ENCODE measurements at regions not wholly inside any gene's neighbourhood (a gene's known extent, or its start where the extent isn't known, plus 50 kb on each side); places are given as distances from the start of the nearest gene placed in this dataset.

GRCh38 chr14:34227834-34228649 lies 234.0 kb downstream of the SPTSSA start (continued):
- TF ChIP-seq ZNF224 (CRISPR knock-in tag; IDR thresholded peaks at IDR 0.05), result 0 out of 2 replicates have a peak, but pooled peaks have one; percentile 66
- TF ChIP-seq ZMYM4 (CRISPR knock-in tag; IDR thresholded peaks at IDR 0.05), result peak; percentile 41; the same call in 1 of the 2 replicates
- peak; percentile 73 for TF ChIP-seq ZSCAN9 (CRISPR knock-in tag; IDR thresholded peaks at IDR 0.05; ENCODE audit: borderline replicate concordance)
- TF ChIP-seq ZSCAN29 (CRISPR knock-in tag; conservative IDR thresholded peaks at IDR 0.05), result no peak
- TF ChIP-seq SNAPC2 (CRISPR knock-in tag; IDR thresholded peaks at IDR 0.05), result peak; percentile 91; the same call in 1 of the 2 replicates
- peak; percentile 8; the same call in 1 of the 2 replicates for TF ChIP-seq RFX3 (CRISPR knock-in tag; IDR thresholded peaks at IDR 0.05)
- TF ChIP-seq ZNF839 (CRISPR knock-in tag; IDR thresholded peaks at IDR 0.05; ENCODE audit: borderline replicate concordance), result no peak
- no peak for TF ChIP-seq U2AF1 (optimal IDR thresholded peaks at IDR 0.05; ENCODE audit: low read depth, low read length)
- no peak for TF ChIP-seq ZNF577 (CRISPR knock-in tag; IDR thresholded peaks at IDR 0.05; ENCODE audit: borderline replicate concordance, low read depth)
- peak; percentile 24; the same call in 1 of the 2 replicates for TF ChIP-seq ZNF792 (CRISPR knock-in tag; IDR thresholded peaks at IDR 0.05)
- no peak for TF ChIP-seq ZNF362 (CRISPR knock-in tag; IDR thresholded peaks at IDR 0.05; ENCODE audit: borderline replicate concordance)
- TF ChIP-seq CBX2 (IDR thresholded peaks at IDR 0.05; ENCODE audit: low read depth, low read length), result 0 out of 2 replicates have a peak, but pooled peaks have one; percentile 56
- TF ChIP-seq CBX2 (CRISPR knock-in tag; IDR thresholded peaks at IDR 0.05; ENCODE audit: low read depth), result peak; percentile 70; the same call in 1 of the 2 replicates
- peak; percentile 97 for TF ChIP-seq RAD21 (CRISPR knock-in tag; IDR thresholded peaks at IDR 0.05)
- no peak for TF ChIP-seq FOXC1 (CRISPR knock-in tag; IDR thresholded peaks at IDR 0.05; ENCODE audit: borderline replicate concordance)
- TF ChIP-seq KLF9 (CRISPR knock-in tag; IDR thresholded peaks at IDR 0.05; ENCODE audit: low read depth), result 0 out of 2 replicates have a peak, but pooled peaks have one; percentile 34
- peak; percentile 41 for TF ChIP-seq MEF2D (CRISPR knock-in tag; IDR thresholded peaks at IDR 0.05)
- TF ChIP-seq SMAD9 (CRISPR knock-in tag; IDR thresholded peaks at IDR 0.05), result no peak
- no peak for TF ChIP-seq FOXA3 (CRISPR knock-in tag; IDR thresholded peaks at IDR 0.05)
- TF ChIP-seq ZNF644 (CRISPR knock-in tag; IDR thresholded peaks at IDR 0.05; ENCODE audit: low read depth), result no peak
- TF ChIP-seq TFDP2 (CRISPR knock-in tag; IDR thresholded peaks at IDR 0.05), result no peak
- 0 out of 2 replicates have a peak, but pooled peaks have one; percentile 32 for TF ChIP-seq CENPBD1 (CRISPR knock-in tag; IDR thresholded peaks at IDR 0.05; ENCODE audit: borderline replicate concordance, low read depth)
- 0 out of 2 replicates have a peak, but pooled peaks have one; percentile 24 for TF ChIP-seq KDM3A (CRISPR knock-in tag; IDR thresholded peaks at IDR 0.05; ENCODE audit: low read depth)
- TF ChIP-seq ZNF280D (CRISPR knock-in tag; IDR thresholded peaks at IDR 0.05), result no peak
- no peak for TF ChIP-seq SCMH1 (CRISPR knock-in tag; IDR thresholded peaks at IDR 0.05; ENCODE audit: borderline replicate concordance)
- TF ChIP-seq TBX2 (CRISPR knock-in tag; IDR thresholded peaks at IDR 0.05; ENCODE audit: borderline replicate concordance), result no peak

Data from HepG2 (cell line).